ENCODE measurements at regions not wholly inside any gene's neighbourhood (a gene's known extent, or its start where the extent isn't known, plus 50 kb on each side); places are given as distances from the start of the nearest gene placed in this dataset.

GRCh38 chr20:50446351-50447101, 63.7 kb upstream of the PTPN1 start:
- TF ChIP-seq CTCF (IDR thresholded peaks at IDR 0.05 in 4 of 5, conservative IDR thresholded peaks at IDR 0.05 in 1 of 5) (no peak), POLR2A (IDR thresholded peaks at IDR 0.05) (no peak)

All from gastrocnemius medialis (tissue), 4 donors.